ENCODE measurements at regions not wholly inside any gene's neighbourhood (a gene's known extent, or its start where the extent isn't known, plus 50 kb on each side); places are given as distances from the start of the nearest gene placed in this dataset.

DNA sequence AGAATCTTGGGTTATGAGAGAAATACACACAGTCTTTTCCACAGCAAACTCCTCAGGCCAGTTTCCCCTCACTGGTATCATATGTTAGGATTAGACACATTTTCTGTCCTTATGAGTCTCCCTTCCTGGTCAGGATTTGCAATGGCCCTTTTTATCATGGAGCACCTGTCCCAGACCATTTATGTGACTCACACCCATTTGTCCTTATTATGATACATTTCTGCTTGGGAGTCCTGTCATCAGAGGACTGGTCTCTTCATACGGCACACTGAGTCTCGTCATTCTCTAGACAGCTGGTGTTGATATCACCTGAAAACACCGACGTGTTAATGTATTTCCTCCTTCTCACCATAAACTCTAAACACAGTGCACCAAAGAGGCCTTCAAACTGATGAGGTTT lies 105.0 kb upstream of the SYT6 start:
- TF ChIP-seq, protein P1, sequence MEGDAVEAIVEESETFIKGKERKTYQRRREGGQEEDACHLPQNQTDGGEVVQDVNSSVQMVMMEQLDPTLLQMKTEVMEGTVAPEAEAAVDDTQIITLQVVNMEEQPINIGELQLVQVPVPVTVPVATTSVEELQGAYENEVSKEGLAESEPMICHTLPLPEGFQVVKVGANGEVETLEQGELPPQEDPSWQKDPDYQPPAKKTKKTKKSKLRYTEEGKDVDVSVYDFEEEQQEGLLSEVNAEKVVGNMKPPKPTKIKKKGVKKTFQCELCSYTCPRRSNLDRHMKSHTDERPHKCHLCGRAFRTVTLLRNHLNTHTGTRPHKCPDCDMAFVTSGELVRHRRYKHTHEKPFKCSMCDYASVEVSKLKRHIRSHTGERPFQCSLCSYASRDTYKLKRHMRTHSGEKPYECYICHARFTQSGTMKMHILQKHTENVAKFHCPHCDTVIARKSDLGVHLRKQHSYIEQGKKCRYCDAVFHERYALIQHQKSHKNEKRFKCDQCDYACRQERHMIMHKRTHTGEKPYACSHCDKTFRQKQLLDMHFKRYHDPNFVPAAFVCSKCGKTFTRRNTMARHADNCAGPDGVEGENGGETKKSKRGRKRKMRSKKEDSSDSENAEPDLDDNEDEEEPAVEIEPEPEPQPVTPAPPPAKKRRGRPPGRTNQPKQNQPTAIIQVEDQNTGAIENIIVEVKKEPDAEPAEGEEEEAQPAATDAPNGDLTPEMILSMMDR (IDR thresholded peaks at IDR 0.05; ENCODE audit: poor library complexity, severe bottlenecking) = no peak
- TF ChIP-seq TAF1 (IDR thresholded peaks at IDR 0.05; ENCODE audit: low read depth) = no peak
